ENCODE measurements at regions not wholly inside any gene's neighbourhood (a gene's known extent, or its start where the extent isn't known, plus 50 kb on each side); places are given as distances from the start of the nearest gene placed in this dataset.

GRCh38 chr11:97234016-97234415 is 844.2 kb downstream of the JRKL start:
- H2BK20ac ChIP-seq (ENCODE audit: low read depth, low read length, poor library complexity, severe bottlenecking), result no peak overlapping the region
- H4K91ac ChIP-seq (ENCODE audit: insufficient read length, low read depth, low read length), result no peak overlapping the region
- Mint-ChIP-seq H3K27me3 (ENCODE audit: low read depth) (no peaks in the 10 kb centered on the region), H3K9me3 (no peaks in the 10 kb centered on the region), H3K36me3 (ENCODE audit: insufficient read depth in 1 of 3, low read depth in 3 of 3) (no peaks in the 10 kb centered on the region), H3K27ac (no peak overlapping the region), H3K4me3 (no peak overlapping the region), H3K4me1 (no peaks in the 10 kb centered on the region)
- H2BK120ac ChIP-seq (ENCODE audit: low read depth, low read length, poor library complexity, severe bottlenecking), result no peak overlapping the region
- H3K4ac ChIP-seq (ENCODE audit: low read depth, low read length), result no peak overlapping the region
- no peaks in the 10 kb centered on the region for H3K79me2 ChIP-seq (ENCODE audit: insufficient read depth, low read length)
- H3T11ph ChIP-seq (ENCODE audit: low read length), result no peak overlapping the region
- TF ChIP-seq CTCF (conservative IDR thresholded peaks at IDR 0.05), result no peak
- no peaks in the 10 kb centered on the region for H3K79me1 ChIP-seq (ENCODE audit: insufficient read depth, low read depth, low read length, poor library complexity, severe bottlenecking)
- H2BK5ac ChIP-seq (ENCODE audit: insufficient read length, low read length), result no peak overlapping the region
- no peak overlapping the region for H4K5ac ChIP-seq (ENCODE audit: insufficient read length, low read depth, low read length)
- no peak overlapping the region for H3K23ac ChIP-seq (ENCODE audit: insufficient read length, low read depth, low read length)
- no peaks in the 10 kb centered on the region for H3K4me1 ChIP-seq (ENCODE audit: insufficient read depth, low read length)
- H3K9me3 ChIP-seq (ENCODE audit: control insufficient read depth, low read depth, low read length), result no peaks in the 10 kb centered on the region
- no peaks in the 10 kb centered on the region for H4K20me1 ChIP-seq (ENCODE audit: control insufficient read depth, insufficient read depth, insufficient read length)
- no CpG with 5 or more reads among the region's 3 CpGs for WGBS (ENCODE audit: extremely low coverage, insufficient read length, low lambda C conversion rate)
- H3K18ac ChIP-seq (ENCODE audit: insufficient read length, low read depth, low read length), result no peak overlapping the region
- H3K27me3 ChIP-seq (ENCODE audit: insufficient read depth, low read length), result no peaks in the 10 kb centered on the region
- no peak for DNase-seq
- no peak overlapping the region for H2BK15ac ChIP-seq (ENCODE audit: low read depth, low read length)
- H3K27ac ChIP-seq (ENCODE audit: insufficient read length, low read depth, low read length), result no peak overlapping the region
- no peak overlapping the region for H3K9ac ChIP-seq (ENCODE audit: extremely low read depth, insufficient read length, low read length)
- H3K4me2 ChIP-seq (ENCODE audit: insufficient read depth, insufficient read length, low read length), result no peak overlapping the region
- H2AFZ ChIP-seq (ENCODE audit: low read length), result no peak overlapping the region
- H3K23me2 ChIP-seq (ENCODE audit: insufficient read length, low read depth, low read length, poor library complexity, severe bottlenecking), result no peaks in the 10 kb centered on the region
- no peak overlapping the region for H2BK12ac ChIP-seq (ENCODE audit: insufficient read length, low read depth, low read length)
- no peak overlapping the region for H3K56ac ChIP-seq (ENCODE audit: insufficient read length, low read depth, low read length)
- H2AK5ac ChIP-seq (ENCODE audit: insufficient read length, low read length), result no peak overlapping the region
- H4K8ac ChIP-seq (replicated peaks; ENCODE audit: insufficient read length, low read depth, low read length), result no peak overlapping the region
- no peak overlapping the region for H3K14ac ChIP-seq (ENCODE audit: insufficient read depth, low read length)
